IMR-90 (cell line): ENCODE measurements at regions not wholly inside any gene's neighbourhood (a gene's known extent, or its start where the extent isn't known, plus 50 kb on each side); places are given as distances from the start of the nearest gene placed in this dataset.

Experiments used
- ATAC-seq: fragments of 200-7000 bp; cut with Tn5 transposase; 2 replicates; pipeline ENCODE4 v1.9.1; 2020; ENCODE audit warnings: low read depth, mild to moderate bottlenecking, moderate library complexity
- BruUV-seq: library from RNA; stranded (reverse); fragments of 400-500 nt; replicated peaks from 2 replicates; lab custom pipeline; 2021; lab: Mats Ljungman, UMichigan
- CTCF ChIA-PET: fragments of 300-600 bp; formaldehyde crosslinking; extraction: SDS; loops from one replicate; lab custom pipeline; 2021; ENCODE audit warnings: antibody characterized with exemption; lab: Yijun Ruan, JAX
- POLR2A ChIA-PET: fragments of 300-600 bp; sonication (Branson Sonifier 250); formaldehyde crosslinking; loops from one replicate; lab custom pipeline; 2022; ENCODE audit warnings: antibody characterized with exemption; ENCODE audit not compliant: unreplicated experiment; lab: Charles Lee
- DNase-seq: peaks from one replicate; pipeline ENCODE4 v3.0.0; 2013
- H2AFZ ChIP-seq: replicated peaks from 2 replicates; pipeline ENCODE3; 2013; ENCODE audit warnings: low read length, mild to moderate bottlenecking; ENCODE audit not compliant: poor library complexity
- H2AK5ac ChIP-seq: 2 replicates; pipeline ENCODE4 v1.6.1; 2013; ENCODE audit warnings: low read depth, low read length, inconsistent platforms
- H2AK9ac ChIP-seq: replicated peaks from 2 replicates; pipeline ENCODE3; 2013; ENCODE audit warnings: mild to moderate bottlenecking, low read depth, low read length, moderate library complexity; ENCODE audit not compliant: poor library complexity
- H2BK120ac ChIP-seq: 2 replicates; pipeline ENCODE4 v1.6.1; 2013; ENCODE audit warnings: low read depth, low read length, inconsistent platforms
- H2BK15ac ChIP-seq: 3 replicates; pipeline ENCODE4 v1.6.1; 2013; ENCODE audit warnings: low read depth, low read length, inconsistent platforms
- H2BK20ac ChIP-seq: 2 replicates; pipeline ENCODE4 v1.6.1; 2013; ENCODE audit warnings: low read depth, mild to moderate bottlenecking, inconsistent platforms, low read length, moderate library complexity
- H2BK5ac ChIP-seq: 2 replicates; pipeline ENCODE4 v1.6.1; 2013; ENCODE audit warnings: mild to moderate bottlenecking, low read depth, low read length, inconsistent platforms; ENCODE audit not compliant: poor library complexity, severe bottlenecking
- H3K14ac ChIP-seq: replicated peaks from 2 replicates; pipeline ENCODE4 v1.6.1; 2013; ENCODE audit warnings: low read depth, low read length, inconsistent platforms
- H3K18ac ChIP-seq: 2 replicates; pipeline ENCODE4 v1.6.1; 2013; ENCODE audit warnings: low read depth, low read length, control low read depth
- H3K23ac ChIP-seq: 2 replicates; pipeline ENCODE4 v1.6.1; 2013; ENCODE audit warnings: low read depth, low read length, inconsistent platforms
- H3K27ac ChIP-seq: 2 replicates; pipeline ENCODE4 v1.5.1; 2013; ENCODE audit warnings: mild to moderate bottlenecking, control low read depth, low read length; ENCODE audit not compliant: insufficient read depth
- H3K27me3 ChIP-seq: 2 replicates; pipeline ENCODE4 v1.6.1; 2013; ENCODE audit warnings: low read length; ENCODE audit not compliant: control insufficient read depth, insufficient read depth
- H3K36me3 ChIP-seq: 2 replicates; pipeline ENCODE4 v1.6.1; 2013; ENCODE audit warnings: low read length, mixed read lengths; ENCODE audit not compliant: control insufficient read depth, insufficient read depth
- H3K4ac ChIP-seq: 2 replicates; pipeline ENCODE4 v1.6.1; 2013; ENCODE audit warnings: low read depth, low read length, inconsistent platforms
- H3K4me1 ChIP-seq: 2 replicates; pipeline ENCODE4 v1.6.1; 2013; ENCODE audit warnings: low read length, mixed read lengths; ENCODE audit not compliant: control insufficient read depth, insufficient read depth
- H3K4me2 ChIP-seq: 2 replicates; pipeline ENCODE4 v1.6.1; 2013; ENCODE audit warnings: low read depth, mild to moderate bottlenecking, control low read depth, low read length, moderate library complexity
- H3K4me3 ChIP-seq: 2 replicates; pipeline ENCODE4 v1.5.1; 2013; ENCODE audit warnings: low read depth, mild to moderate bottlenecking, control low read depth, low read length, moderate library complexity; ENCODE audit not compliant: insufficient read depth
- H3K56ac ChIP-seq: 2 replicates; pipeline ENCODE4 v1.6.1; 2013; ENCODE audit warnings: low read length, inconsistent platforms; ENCODE audit not compliant: insufficient read depth; ENCODE audit errors: extremely low read depth
- H3K79me1 ChIP-seq, 2 experiments: 2 replicates each; pipeline ENCODE4 v1.6.1; 2013; ENCODE audit warnings: low read length in 2 of 2, inconsistent platforms in 1 of 2, low read depth in 1 of 2
- H3K9ac ChIP-seq: 2 replicates; pipeline ENCODE4 v1.6.1; 2013; ENCODE audit warnings: low read depth, low read length, control low read depth
- H3K9me1 ChIP-seq: 2 replicates; pipeline ENCODE4 v1.6.1; 2013; ENCODE audit warnings: low read length, inconsistent platforms; ENCODE audit not compliant: insufficient read depth
- H3K9me3 ChIP-seq: 2 replicates; pipeline ENCODE4 v1.6.1; 2013; ENCODE audit warnings: low read length; ENCODE audit not compliant: control insufficient read depth, insufficient read depth
- H4K20me1 ChIP-seq: 2 replicates; pipeline ENCODE4 v1.6.1; 2013; ENCODE audit warnings: low read length, inconsistent platforms; ENCODE audit not compliant: insufficient read depth
- H4K5ac ChIP-seq: 2 replicates; pipeline ENCODE4 v1.6.1; 2013; ENCODE audit warnings: mild to moderate bottlenecking, low read depth, low read length, control low read depth
- H4K8ac ChIP-seq, 2 experiments: 2 replicates each; pipeline ENCODE4 v1.6.1; 2013; ENCODE audit warnings: low read depth in 2 of 2, low read length in 2 of 2, control low read depth in 1 of 2, inconsistent platforms in 1 of 2
- H4K91ac ChIP-seq: 2 replicates; pipeline ENCODE4 v1.6.1; 2013; ENCODE audit warnings: low read depth, low read length, inconsistent platforms; ENCODE audit not compliant: insufficient read depth
- WGBS, 2 experiments: methylation state at CpG; one replicate each; pipeline versions ENCODE4 v1.1.5 to v1.1.7; 2013; ENCODE audit warnings: missing lambda C conversion rate in 2 of 2; ENCODE audit not compliant: insufficient read length in 1 of 2; ENCODE audit errors: extremely low coverage in 2 of 2; 5-methylcytosine and 5-hydroxymethylcytosine counted together
- dilution Hi-C: fragments of 300-500 bp; cut with HindIII; formaldehyde crosslinking; loops from one replicate; pipeline ENCODE4 v1.14.3; 2018; ENCODE audit warnings: low sequenced_read_pairs; ENCODE audit not compliant: unreplicated experiment
- in situ Hi-C: fragments of 300-500 bp; cut with MboI; formaldehyde crosslinking; loops from 3 replicates; pipeline ENCODE4 v1.14.3; 2019; ENCODE audit warnings: low sequenced_read_pairs, inconsistent platforms, mixed read lengths
- intact Hi-C: fragments of 100-400 bp; cut with micrococcal nuclease; formaldehyde crosslinking; loops from 2 replicates; pipeline ENCODE4 v1.10.0; 2022
- TF ChIP-seq, protein P1 (sequence below): fragments of 150-350 bp; IDR thresholded peaks from 2 replicates; pipeline ENCODE4 v1.6.1; 2016; ENCODE audit warnings: low read depth, mild to moderate bottlenecking, low read length, moderate library complexity, borderline replicate concordance

DNA sequence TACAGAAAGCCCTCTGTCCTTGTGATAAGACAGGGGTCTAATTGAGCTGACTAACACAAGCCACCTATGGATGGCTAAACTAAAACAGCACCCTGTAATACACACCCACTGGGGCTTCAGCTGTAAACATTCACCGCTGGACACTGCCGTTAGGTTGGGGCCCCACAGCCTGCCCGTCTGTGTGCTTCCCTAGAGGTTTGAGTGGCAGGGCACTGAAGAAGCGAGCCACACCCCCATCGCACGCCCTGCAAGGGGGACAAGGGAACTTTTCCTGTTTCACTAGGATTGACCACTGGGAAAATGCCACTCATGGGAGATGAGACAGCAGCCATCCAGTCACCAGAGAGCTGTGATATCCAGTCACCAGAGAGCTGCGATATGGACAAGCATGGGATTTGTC, 335.7 kb upstream of the CFAP20DC start:
- H3K27me3 ChIP-seq = peaks cover 1% of the 10 kb centered on the region; the same call in 1 of the 2 replicates
- H2AK9ac ChIP-seq = no peak overlapping the region
- no peak overlapping the region for H3K18ac ChIP-seq
- in situ Hi-C loops (no loop called here), intact Hi-C loops (no loop called here), dilution Hi-C loops (no loop called here)
- no peak overlapping the region for H3K4ac ChIP-seq
- no peak overlapping the region for H2BK20ac ChIP-seq
- ATAC-seq (no peak), DNase-seq (no peak)
- H3K9me1 ChIP-seq = no peaks in the 10 kb centered on the region
- no peaks in the 10 kb centered on the region for H3K79me1 ChIP-seq
- BruUV-seq = no TSS peak
- no peak overlapping the region for H3K27ac ChIP-seq
- no peak overlapping the region for H3K4me3 ChIP-seq
- H3K56ac ChIP-seq = no peak overlapping the region
- H3K4me2 ChIP-seq = no peak overlapping the region
- H3K14ac ChIP-seq = no peak overlapping the region
- no peak overlapping the region for H2BK5ac ChIP-seq
- no peaks in the 10 kb centered on the region for H4K20me1 ChIP-seq
- no peaks in the 10 kb centered on the region for H3K9me3 ChIP-seq
- H3K36me3 ChIP-seq = no peaks in the 10 kb centered on the region
- H3K23ac ChIP-seq = no peak overlapping the region
- H4K91ac ChIP-seq = no peak overlapping the region
- CTCF ChIA-PET = no interaction called here
- no peak overlapping the region for H3K9ac ChIP-seq
- POLR2A ChIA-PET = no interaction called here
- H2BK15ac ChIP-seq = no peak overlapping the region
- H2BK120ac ChIP-seq = no peak overlapping the region
- H4K5ac ChIP-seq = no peak overlapping the region
- WGBS, 2 experiments = 66% methylated on average over 5 of the region's 7 CpGs; no CpG with 5 or more reads in 1 of the 2 experiments
- H2AFZ ChIP-seq = no peak overlapping the region
- H2AK5ac ChIP-seq = no peak overlapping the region
- TF ChIP-seq, protein P1, sequence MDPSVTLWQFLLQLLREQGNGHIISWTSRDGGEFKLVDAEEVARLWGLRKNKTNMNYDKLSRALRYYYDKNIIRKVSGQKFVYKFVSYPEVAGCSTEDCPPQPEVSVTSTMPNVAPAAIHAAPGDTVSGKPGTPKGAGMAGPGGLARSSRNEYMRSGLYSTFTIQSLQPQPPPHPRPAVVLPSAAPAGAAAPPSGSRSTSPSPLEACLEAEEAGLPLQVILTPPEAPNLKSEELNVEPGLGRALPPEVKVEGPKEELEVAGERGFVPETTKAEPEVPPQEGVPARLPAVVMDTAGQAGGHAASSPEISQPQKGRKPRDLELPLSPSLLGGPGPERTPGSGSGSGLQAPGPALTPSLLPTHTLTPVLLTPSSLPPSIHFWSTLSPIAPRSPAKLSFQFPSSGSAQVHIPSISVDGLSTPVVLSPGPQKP = no peak
- no peaks in the 10 kb centered on the region for H3K4me1 ChIP-seq
- no peak overlapping the region for H4K8ac ChIP-seq
